Tibial artery (tissue), 4 donors: ENCODE measurements at regions not wholly inside any gene's neighbourhood (a gene's known extent, or its start where the extent isn't known, plus 50 kb on each side); places are given as distances from the start of the nearest gene placed in this dataset.
"Not testable (repeated sequence)": the region's sequence is repeated elsewhere in the genome, so short reads cannot be mapped to it uniquely, and the experiment has no call there.

ENCODE experiments used
- DNase-seq, 2 donors: peaks; one replicate each; pipeline ENCODE4 v3.0.0-alpha.2; 2019
- H3K27ac ChIP-seq, 2 donors: fragments of 200-600 bp; sonication (generic) in 1 of 2; 1 replicate in 1 of 2; 2 replicates in 1 of 2; pipeline ENCODE4 v1.5.1; 2018 to 2019; ENCODE audit warnings: mild to moderate bottlenecking in 1 of 2
- H3K27me3 ChIP-seq, 2 donors: fragments of 200-600 bp; sonication (generic) in 1 of 2; one replicate each; pipeline versions ENCODE4 v1.5.1 to v1.6.0; 2016 to 2019
- H3K36me3 ChIP-seq, 3 donors: fragments of 200-600 bp; sonication (generic) in 2 of 3; one replicate each; pipeline ENCODE4 v1.5.1; 2016 to 2019; ENCODE audit warnings: mild to moderate bottlenecking in 2 of 3
- H3K4me1 ChIP-seq, 4 donors: fragments of 200-600 bp; sonication (generic) in 2 of 4; 1 replicate in 3 of 4; 2 replicates in 1 of 4; pipeline ENCODE4 v1.5.1; 2016 to 2019
- H3K4me3 ChIP-seq, 2 donors: fragments of 200-600 bp; sonication (generic) in 1 of 2; 1 replicate in 1 of 2; 2 replicates in 1 of 2; pipeline ENCODE4 v1.5.1; 2018 to 2019; ENCODE audit warnings: mild to moderate bottlenecking in 2 of 2
- H3K9me3 ChIP-seq, 3 donors: fragments of 200-600 bp; sonication (generic) in 1 of 3; one replicate each; pipeline ENCODE4 v1.5.1; 2016 to 2019
- intact Hi-C: fragments of 100-400 bp; cut with DNase I; formaldehyde crosslinking; loops from one replicate; pipeline ENCODE4 v1.15.0; 2023; ENCODE audit warnings: low total_unique reads
- TF ChIP-seq, protein P1 (sequence below), 2 experiments: fragments of 200-600 bp in 1 of 2; fragments of 450-650 bp in 1 of 2; IDR thresholded peaks; one replicate each; pipeline ENCODE4 v1.5.1; 2017 to 2019; ENCODE audit warnings: antibody characterized with exemption in 2 of 2, mild to moderate bottlenecking in 1 of 2, moderate library complexity in 1 of 2

DNA sequence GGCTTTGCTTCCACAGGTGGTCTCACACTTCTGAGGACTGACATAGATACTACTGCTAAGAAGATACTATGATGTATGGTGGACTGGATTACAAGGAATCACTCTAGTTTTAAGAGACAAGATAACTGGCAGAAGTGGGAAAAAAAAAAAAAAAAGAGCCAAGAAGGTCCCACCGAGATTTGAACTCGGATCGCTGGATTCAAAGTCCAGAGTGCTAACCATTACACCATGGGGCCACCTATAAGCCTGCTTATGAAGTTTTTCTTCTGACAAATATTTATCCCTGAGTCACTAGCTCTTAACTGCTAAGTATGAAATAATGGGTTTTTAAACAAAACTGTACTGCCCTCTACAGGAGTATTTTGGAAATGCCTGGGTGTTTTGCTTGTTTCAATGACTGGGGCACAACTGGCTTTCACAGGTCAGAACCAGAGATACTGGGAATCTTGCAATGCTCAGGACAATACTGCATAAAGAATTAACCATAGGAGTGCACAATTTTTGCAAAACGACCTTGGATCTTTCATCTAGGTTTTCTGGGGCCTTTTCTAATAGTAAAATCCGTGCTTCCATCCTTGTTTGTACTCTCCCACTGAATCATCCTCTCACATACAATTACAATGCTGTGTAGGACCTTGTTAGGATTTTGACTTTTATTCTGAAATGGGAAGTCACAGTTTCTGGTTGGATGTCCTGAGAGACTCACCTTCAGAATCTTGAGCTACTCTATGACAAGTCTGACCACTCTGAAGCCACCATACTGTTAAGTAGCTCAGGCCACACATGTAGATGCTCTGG lies 116.3 kb downstream of the OR2B2 start:
- Histone ChIP-seq H3K27me3 (no peaks in the 10 kb centered on the region), H3K4me1 (peaks cover 0 to 15% (median 7%) of the 10 kb centered on the region in 4 donors), H3K36me3 (no peaks in the 10 kb centered on the region), H3K9me3 (no peaks in the 10 kb centered on the region), H3K4me3 (no peak overlapping the region), H3K27ac (no peak overlapping the region)
- no peak for DNase-seq
- TF ChIP-seq, protein P1, sequence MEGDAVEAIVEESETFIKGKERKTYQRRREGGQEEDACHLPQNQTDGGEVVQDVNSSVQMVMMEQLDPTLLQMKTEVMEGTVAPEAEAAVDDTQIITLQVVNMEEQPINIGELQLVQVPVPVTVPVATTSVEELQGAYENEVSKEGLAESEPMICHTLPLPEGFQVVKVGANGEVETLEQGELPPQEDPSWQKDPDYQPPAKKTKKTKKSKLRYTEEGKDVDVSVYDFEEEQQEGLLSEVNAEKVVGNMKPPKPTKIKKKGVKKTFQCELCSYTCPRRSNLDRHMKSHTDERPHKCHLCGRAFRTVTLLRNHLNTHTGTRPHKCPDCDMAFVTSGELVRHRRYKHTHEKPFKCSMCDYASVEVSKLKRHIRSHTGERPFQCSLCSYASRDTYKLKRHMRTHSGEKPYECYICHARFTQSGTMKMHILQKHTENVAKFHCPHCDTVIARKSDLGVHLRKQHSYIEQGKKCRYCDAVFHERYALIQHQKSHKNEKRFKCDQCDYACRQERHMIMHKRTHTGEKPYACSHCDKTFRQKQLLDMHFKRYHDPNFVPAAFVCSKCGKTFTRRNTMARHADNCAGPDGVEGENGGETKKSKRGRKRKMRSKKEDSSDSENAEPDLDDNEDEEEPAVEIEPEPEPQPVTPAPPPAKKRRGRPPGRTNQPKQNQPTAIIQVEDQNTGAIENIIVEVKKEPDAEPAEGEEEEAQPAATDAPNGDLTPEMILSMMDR (IDR thresholded peaks at IDR 0.05): peak; percentile 80 to 85
- intact Hi-C loops: loop anchor here (5.0 kb wide), 1 partner anchor 619 kb away; no protein-coding TSS in a partner anchor

- TF ChIP-seq, protein P1 (IDR thresholded peaks at IDR 0.05): no peak
- H3K4me3 ChIP-seq: peak overlapping the region; percentile 55 to 68
- intact Hi-C loops: no loop called here
- no peaks in the 10 kb centered on the region for H3K27me3 ChIP-seq
- peak; percentile 67 to 84 for DNase-seq
- H3K36me3 ChIP-seq: no peaks in the 10 kb centered on the region
- peaks cover 0 to 13% (median 7%) of the 10 kb centered on the region in 4 donors for H3K4me1 ChIP-seq
- peak overlapping the region; percentile 57 to 64 for H3K27ac ChIP-seq
- no peaks in the 10 kb centered on the region for H3K9me3 ChIP-seq
Measured at GRCh38 chr6:27791182-27791943, 120.8 kb downstream of the OR2B2 start.

- H3K4me1 ChIP-seq, H3K27ac ChIP-seq, H3K9me3 ChIP-seq, H3K4me3 ChIP-seq, H3K36me3 ChIP-seq, DNase-seq, intact Hi-C loops, H3K27me3 ChIP-seq: not testable (repeated sequence)
Measured at GRCh38 chr6:27788376-27788775, 123.8 kb downstream of the OR2B2 start.

DNA sequence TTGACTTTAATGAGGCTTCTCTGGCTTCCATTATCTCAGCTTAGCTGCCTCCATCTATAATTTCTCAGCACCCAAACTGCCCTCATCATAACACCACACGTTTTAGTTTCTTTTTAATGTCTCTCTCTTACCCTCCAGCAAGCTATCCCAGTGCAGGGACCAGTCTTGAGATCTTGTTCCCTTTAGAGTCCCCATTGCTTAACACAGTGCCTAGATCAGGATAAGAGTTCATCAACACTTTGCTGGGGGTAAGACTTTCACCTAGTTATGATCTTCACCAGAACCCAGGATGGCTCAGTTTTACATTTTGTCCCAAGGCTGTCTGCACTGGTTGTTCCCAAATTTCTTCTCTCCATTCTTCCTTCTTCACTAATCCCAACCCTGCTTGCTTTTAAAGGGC lies 126.1 kb downstream of the OR2B2 start:
- Histone ChIP-seq H3K36me3 (no peaks in the 10 kb centered on the region), H3K27me3 (peaks cover 0 to 9% of the 10 kb centered on the region in 2 donors), H3K27ac (no peak overlapping the region), H3K9me3 (no peaks in the 10 kb centered on the region), H3K4me3 (no peak overlapping the region), H3K4me1 (no peaks in the 10 kb centered on the region)
- intact Hi-C loops: no loop called here
- TF ChIP-seq, protein P1 (IDR thresholded peaks at IDR 0.05): no peak
- DNase-seq: no peak

GRCh38 chr6:27785294-27785693 lies 126.9 kb downstream of the OR2B2 start:
- Histone ChIP-seq H3K36me3 (no peaks in the 10 kb centered on the region), H3K9me3 (no peaks in the 10 kb centered on the region), H3K4me1 (no peaks in the 10 kb centered on the region), H3K4me3 (no peak overlapping the region), H3K27me3 (peaks cover 0 to 11% of the 10 kb centered on the region in 2 donors), H3K27ac (no peak overlapping the region)
- TF ChIP-seq, protein P1 (IDR thresholded peaks at IDR 0.05): no peak
- DNase-seq: no peak
- intact Hi-C loops: no loop called here

- DNase-seq: no peak
- Histone ChIP-seq H3K4me1 (no peaks in the 10 kb centered on the region), H3K27ac (no peak overlapping the region), H3K36me3 (no peaks in the 10 kb centered on the region), H3K27me3 (peaks cover 0 to 11% of the 10 kb centered on the region in 2 donors), H3K9me3 (no peaks in the 10 kb centered on the region), H3K4me3 (no peak overlapping the region)
- intact Hi-C loops: no loop called here
- TF ChIP-seq, protein P1 (IDR thresholded peaks at IDR 0.05): no peak
Measured at GRCh38 chr6:27782748-27783147, 129.4 kb downstream of the OR2B2 start.
